A549 (cell line): ENCODE measurements at regions not wholly inside any gene's neighbourhood (a gene's known extent, or its start where the extent isn't known, plus 50 kb on each side); places are given as distances from the start of the nearest gene placed in this dataset.

Source experiments
- ATAC-seq, 2 experiments: fragments of 200-7000 bp in 1 of 2; fragments of >200 bp in 1 of 2; cut with Nextera tagmentation in 1 of 2; cut with Tn5 transposase in 1 of 2; 3 replicates each; pipeline versions ENCODE4 v1.8.0 to v1.9.1; 2018 to 2020; ENCODE audit warnings: mild to moderate bottlenecking in 1 of 2, moderate library complexity in 1 of 2
- CTCF ChIA-PET: fragments of 300-600 bp; sonication (Branson Sonifier 250); formaldehyde crosslinking; extraction: SDS; loops from one replicate; lab custom pipeline; 2021; ENCODE audit warnings: antibody characterized with exemption, inconsistent platforms; lab: Yijun Ruan, JAX
- POLR2A ChIA-PET: fragments of 350-600 bp; formaldehyde crosslinking; extraction: SDS; loops from one replicate; lab custom pipeline; 2021; ENCODE audit warnings: antibody characterized with exemption, inconsistent platforms; lab: Yijun Ruan, JAX
- DNase-seq, 2 experiments: peaks; one replicate each; pipeline versions ENCODE4 v3.0.0 to v3.0.0-alpha.2; 2011 to 2016; ENCODE audit warnings: low read depth in 1 of 2, low spot score in 1 of 2
- FAIRE-seq: peaks from 2 replicates; lab custom pipeline; 2011; peaks lifted over from hg19 to GRCh38; lab: Jason Lieb, UNC
- H3K27ac ChIP-seq, 2 experiments: fragments of >200 bp; sonication (Bioruptor Twin); formaldehyde crosslinking; 3 replicates each; pipeline ENCODE4 v1.5.1; 2016 to 2017
- H3K4me1 ChIP-seq: fragments of >200 bp; sonication (Bioruptor Twin); formaldehyde crosslinking; 3 replicates; pipeline ENCODE4 v1.6.1; 2016
- H3K4me2 ChIP-seq: fragments of >200 bp; sonication (Bioruptor Twin); formaldehyde crosslinking; 3 replicates; pipeline ENCODE4 v1.6.1; 2016
- H3K4me3 ChIP-seq: fragments of >200 bp; sonication (Bioruptor Twin); formaldehyde crosslinking; 3 replicates; pipeline ENCODE4 v1.5.1; 2016
- H3K9me3 ChIP-seq: fragments of >200 bp; sonication (Bioruptor Twin); formaldehyde crosslinking; 3 replicates; pipeline ENCODE4 v1.6.1; 2016
- BHLHE40 ChIP-seq: IDR thresholded peaks from 2 replicates; pipeline ENCODE4 v1.6.1; 2012; ENCODE audit warnings: low read depth, low read length, inconsistent platforms
- CBX2 ChIP-seq: fragments of 200-600 bp; sonication (generic); IDR thresholded peaks from 2 replicates; pipeline ENCODE4 v1.6.1; 2016; ENCODE audit warnings: low read depth, mild to moderate bottlenecking, borderline replicate concordance
- CEBPB ChIP-seq, 2 experiments: fragments of >200 bp in 1 of 2; sonication (Bioruptor Twin) in 1 of 2; formaldehyde crosslinking in 1 of 2; IDR thresholded peaks; 2 replicates each; pipeline ENCODE4 v1.6.1; 2012 to 2016
- EHF ChIP-seq: fragments of 250-450 bp; sonication (Bioruptor Pico); IDR thresholded peaks from 2 replicates; pipeline ENCODE4 v1.5.0; 2020; ENCODE audit warnings: mild to moderate bottlenecking
- EP300 ChIP-seq, 2 experiments: fragments of >200 bp; sonication (Bioruptor Twin); formaldehyde crosslinking; IDR thresholded peaks; 2 replicates in 1 of 2; 3 replicates in 1 of 2; pipeline ENCODE4 v1.6.1; 2016 to 2017
- ESRRA ChIP-seq: fragments of 150-350 bp; IDR thresholded peaks from 2 replicates; pipeline ENCODE4 v1.6.1; 2014; ENCODE audit warnings: mild to moderate bottlenecking, low read length, borderline replicate concordance
- FOXS1 ChIP-seq: fragments of 250-450 bp; sonication (Bioruptor Pico); IDR thresholded peaks from 2 replicates; pipeline ENCODE4 v1.5.0; 2020; ENCODE audit warnings: mild to moderate bottlenecking, moderate library complexity
- HDAC2 ChIP-seq: fragments of 200-600 bp; sonication (generic); IDR thresholded peaks from 2 replicates; pipeline ENCODE4 v1.6.1; 2016
- HEYL ChIP-seq: fragments of 250-450 bp; sonication (Bioruptor Pico); IDR thresholded peaks from 2 replicates; pipeline ENCODE4 v1.8.0; 2021; ENCODE audit warnings: mild to moderate bottlenecking, moderate library complexity
- HMGXB4 ChIP-seq: fragments of 250-450 bp; sonication (Bioruptor Pico); IDR thresholded peaks from 2 replicates; pipeline ENCODE4 v1.5.0; 2021; ENCODE audit warnings: mild to moderate bottlenecking, moderate library complexity, borderline replicate concordance
- HOXB13 ChIP-seq: fragments of 250-450 bp; sonication (Bioruptor Pico); IDR thresholded peaks from 2 replicates; pipeline ENCODE4 v1.5.0; 2020; ENCODE audit warnings: low read depth, mild to moderate bottlenecking, moderate library complexity
- HOXB5 ChIP-seq: fragments of 250-450 bp; sonication (Bioruptor Pico); IDR thresholded peaks from 2 replicates; pipeline ENCODE4 v1.5.0; 2020; ENCODE audit warnings: mild to moderate bottlenecking, moderate library complexity
- JUNB ChIP-seq: fragments of >200 bp; sonication (Bioruptor Twin); formaldehyde crosslinking; IDR thresholded peaks from 2 replicates; pipeline ENCODE4 v1.6.1; 2016
- MAFK ChIP-seq: fragments of 450-650 bp; IDR thresholded peaks from 2 replicates; pipeline ENCODE4 v1.6.1; 2014; ENCODE audit not compliant: partially characterized antibody
- NFE2L2 ChIP-seq: fragments of 150-350 bp; conservative IDR thresholded peaks from 2 replicates; pipeline ENCODE4 v1.6.1; 2014; ENCODE audit warnings: low read length
- NPAS2 ChIP-seq: fragments of 250-450 bp; sonication (Bioruptor Pico); IDR thresholded peaks from 2 replicates; pipeline ENCODE4 v1.8.0; 2022; ENCODE audit warnings: mild to moderate bottlenecking, moderate library complexity, borderline replicate concordance
- NR3C1 ChIP-seq: fragments of >200 bp; sonication (Bioruptor Twin); formaldehyde crosslinking; IDR thresholded peaks from 3 replicates; pipeline ENCODE4 v1.6.1; 2017
- POLR2AphosphoS2 ChIP-seq: conservative IDR thresholded peaks from 2 replicates; pipeline ENCODE4 v1.6.1; 2012; ENCODE audit warnings: low read length, improper control_type of control experiment, inconsistent platforms
- RFX5 ChIP-seq: fragments of 450-650 bp; IDR thresholded peaks from 2 replicates; pipeline ENCODE4 v1.7.1; 2014; ENCODE audit warnings: antibody characterized with exemption, mild to moderate bottlenecking, moderate library complexity
- RNF2 ChIP-seq: fragments of 200-600 bp; sonication (generic); IDR thresholded peaks from 2 replicates; pipeline ENCODE4 v1.6.1; 2016; ENCODE audit warnings: low read depth, mild to moderate bottlenecking, antibody characterized with exemption, moderate library complexity, borderline replicate concordance
- SMC3 ChIP-seq: fragments of >200 bp; sonication (Bioruptor Twin); formaldehyde crosslinking; IDR thresholded peaks from 3 replicates; pipeline ENCODE4 v1.6.1; 2018; ENCODE audit warnings: inconsistent platforms
- SREBF2 ChIP-seq: fragments of 450-650 bp; IDR thresholded peaks from 2 replicates; pipeline ENCODE4 v1.6.1; 2014; ENCODE audit warnings: mild to moderate bottlenecking, moderate library complexity
- TP53 ChIP-seq: fragments of 250-450 bp; sonication (Bioruptor Pico); IDR thresholded peaks from 2 replicates; pipeline ENCODE4 v1.5.0; 2021; ENCODE audit warnings: mild to moderate bottlenecking, moderate library complexity
- ZC3H11A ChIP-seq: fragments of 450-650 bp; IDR thresholded peaks from 2 replicates; pipeline ENCODE4 v1.6.1; 2014; ENCODE audit warnings: antibody characterized with exemption, mild to moderate bottlenecking
- ZSCAN20 ChIP-seq: fragments of 250-450 bp; sonication (Bioruptor Pico); IDR thresholded peaks from 2 replicates; pipeline ENCODE4 v1.8.0; 2022; ENCODE audit warnings: mild to moderate bottlenecking, moderate library complexity
- WGBS: methylation state at CpG from one replicate; pipeline ENCODE4 v1.1.6; 2017; ENCODE audit errors: missing lambda C conversion rate; 5-methylcytosine and 5-hydroxymethylcytosine counted together
- TF ChIP-seq, protein P1 (sequence below): fragments of >200 bp; sonication (Bioruptor Twin); formaldehyde crosslinking; IDR thresholded peaks from 3 replicates; pipeline ENCODE4 v1.5.1; 2016
- TF ChIP-seq, protein P2 (sequence below): fragments of 450-650 bp; IDR thresholded peaks from 2 replicates; pipeline ENCODE4 v1.6.1; 2014; ENCODE audit warnings: antibody characterized with exemption
- TF ChIP-seq, protein P3 (sequence below): IDR thresholded peaks from 2 replicates; pipeline ENCODE4 v1.6.1; 2012
- TF ChIP-seq, protein P4 (sequence below): fragments of >200 bp; sonication (Bioruptor Twin); formaldehyde crosslinking; IDR thresholded peaks from 2 replicates; pipeline ENCODE4 v1.6.1; 2016

- TF ChIP-seq EHF (CRISPR knock-in tag) (no peak), HOXB5 (no peak)
- TF ChIP-seq, all 56 proteins: peak for 0
These were observed 117.9 kb upstream of the OSR1 start (continued) for GRCh38 chr2:19476327-19476726.

GRCh38 chr2:19474128-19474527 lies 115.7 kb upstream of the OSR1 start:
- H3K4me1 ChIP-seq = peaks cover 14% of the 10 kb centered on the region
- DNase-seq (no peak), ATAC-seq (no peak), FAIRE-seq (no peak)
- no peaks in the 10 kb centered on the region for H3K9me3 ChIP-seq
- 84% methylated on average over 8 of the region's 8 CpGs for WGBS
- no peak overlapping the region for H3K4me2 ChIP-seq
- H3K4me3 ChIP-seq = no peak overlapping the region
- ChIA-PET CTCF (no interaction called here), POLR2A (no interaction called here)
- TF ChIP-seq HMGXB4 (CRISPR knock-in tag) = no peak
- no peak for TF ChIP-seq MAFK
- no peak for TF ChIP-seq FOXS1 (CRISPR knock-in tag)
- TF ChIP-seq, protein P1, sequence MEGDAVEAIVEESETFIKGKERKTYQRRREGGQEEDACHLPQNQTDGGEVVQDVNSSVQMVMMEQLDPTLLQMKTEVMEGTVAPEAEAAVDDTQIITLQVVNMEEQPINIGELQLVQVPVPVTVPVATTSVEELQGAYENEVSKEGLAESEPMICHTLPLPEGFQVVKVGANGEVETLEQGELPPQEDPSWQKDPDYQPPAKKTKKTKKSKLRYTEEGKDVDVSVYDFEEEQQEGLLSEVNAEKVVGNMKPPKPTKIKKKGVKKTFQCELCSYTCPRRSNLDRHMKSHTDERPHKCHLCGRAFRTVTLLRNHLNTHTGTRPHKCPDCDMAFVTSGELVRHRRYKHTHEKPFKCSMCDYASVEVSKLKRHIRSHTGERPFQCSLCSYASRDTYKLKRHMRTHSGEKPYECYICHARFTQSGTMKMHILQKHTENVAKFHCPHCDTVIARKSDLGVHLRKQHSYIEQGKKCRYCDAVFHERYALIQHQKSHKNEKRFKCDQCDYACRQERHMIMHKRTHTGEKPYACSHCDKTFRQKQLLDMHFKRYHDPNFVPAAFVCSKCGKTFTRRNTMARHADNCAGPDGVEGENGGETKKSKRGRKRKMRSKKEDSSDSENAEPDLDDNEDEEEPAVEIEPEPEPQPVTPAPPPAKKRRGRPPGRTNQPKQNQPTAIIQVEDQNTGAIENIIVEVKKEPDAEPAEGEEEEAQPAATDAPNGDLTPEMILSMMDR = no peak
- no peak for TF ChIP-seq NPAS2
- no peak for TF ChIP-seq HEYL (CRISPR knock-in tag)
- no peak for TF ChIP-seq ESRRA
- TF ChIP-seq SREBF2 = no peak
- TF ChIP-seq CBX2 = no peak
- TF ChIP-seq, protein P2, sequence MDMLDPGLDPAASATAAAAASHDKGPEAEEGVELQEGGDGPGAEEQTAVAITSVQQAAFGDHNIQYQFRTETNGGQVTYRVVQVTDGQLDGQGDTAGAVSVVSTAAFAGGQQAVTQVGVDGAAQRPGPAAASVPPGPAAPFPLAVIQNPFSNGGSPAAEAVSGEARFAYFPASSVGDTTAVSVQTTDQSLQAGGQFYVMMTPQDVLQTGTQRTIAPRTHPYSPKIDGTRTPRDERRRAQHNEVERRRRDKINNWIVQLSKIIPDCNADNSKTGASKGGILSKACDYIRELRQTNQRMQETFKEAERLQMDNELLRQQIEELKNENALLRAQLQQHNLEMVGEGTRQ = no peak
- H3K27ac ChIP-seq = no peak overlapping the region

- peaks cover 6% of the 10 kb centered on the region for H3K4me1 ChIP-seq
- DNase-seq (no peak), ATAC-seq (no peak), FAIRE-seq (no peak)
- WGBS = 67% methylated on average over 6 of the region's 6 CpGs
- CTCF ChIA-PET = interaction anchor here (1.1 kb wide), 1 partner anchor 135 kb away, joined by 3 read pairs; no protein-coding TSS in a partner anchor
- TF ChIP-seq NPAS2 (no peak), HDAC2 (no peak), TP53 (CRISPR knock-in tag) (no peak), BHLHE40 (no peak), ZC3H11A (no peak), MAFK (no peak), JUNB (no peak), POLR2AphosphoS2 (no peak)
- H3K4me3 ChIP-seq = no peak overlapping the region
- no peaks in the 10 kb centered on the region for H3K9me3 ChIP-seq
- no peak overlapping the region for H3K4me2 ChIP-seq
- H3K27ac ChIP-seq = no peak overlapping the region
- POLR2A ChIA-PET = no interaction called here
These were observed 114.9 kb upstream of the OSR1 start for GRCh38 chr2:19473350-19473749.

GRCh38 chr2:19472391-19472978 lies 114.1 kb upstream of the OSR1 start:
- Histone ChIP-seq H3K4me3 (no peak overlapping the region), H3K4me1 (no peaks in the 10 kb centered on the region), H3K27ac (no peak overlapping the region), H3K4me2 (no peak overlapping the region), H3K9me3 (no peaks in the 10 kb centered on the region)
- FAIRE-seq (no peak), ATAC-seq (no peak), DNase-seq (no peak)
- ChIA-PET CTCF (interaction anchor here (1.1 kb wide), 1 partner anchor 136 kb away, joined by 3 read pairs; no protein-coding TSS in a partner anchor), POLR2A (no interaction called here)
- WGBS = 81% methylated on average over 4 of the region's 4 CpGs
- TF ChIP-seq, protein P3, sequence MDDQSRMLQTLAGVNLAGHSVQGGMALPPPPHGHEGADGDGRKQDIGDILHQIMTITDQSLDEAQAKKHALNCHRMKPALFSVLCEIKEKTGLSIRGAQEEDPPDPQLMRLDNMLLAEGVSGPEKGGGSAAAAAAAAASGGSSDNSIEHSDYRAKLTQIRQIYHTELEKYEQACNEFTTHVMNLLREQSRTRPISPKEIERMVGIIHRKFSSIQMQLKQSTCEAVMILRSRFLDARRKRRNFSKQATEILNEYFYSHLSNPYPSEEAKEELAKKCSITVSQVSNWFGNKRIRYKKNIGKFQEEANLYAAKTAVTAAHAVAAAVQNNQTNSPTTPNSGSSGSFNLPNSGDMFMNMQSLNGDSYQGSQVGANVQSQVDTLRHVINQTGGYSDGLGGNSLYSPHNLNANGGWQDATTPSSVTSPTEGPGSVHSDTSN = no peak
- TF ChIP-seq SMC3 = no peak
- no peak for TF ChIP-seq EP300 (IDR thresholded peaks at IDR 0.05)
- TF ChIP-seq, protein P4, sequence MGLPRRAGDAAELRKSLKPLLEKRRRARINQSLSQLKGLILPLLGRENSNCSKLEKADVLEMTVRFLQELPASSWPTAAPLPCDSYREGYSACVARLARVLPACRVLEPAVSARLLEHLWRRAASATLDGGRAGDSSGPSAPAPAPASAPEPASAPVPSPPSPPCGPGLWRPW = no peak
- TF ChIP-seq RFX5 = no peak
- TF ChIP-seq JUNB = no peak
- TF ChIP-seq NFE2L2 = no peak
- TF ChIP-seq NPAS2 = no peak
- no peak for TF ChIP-seq FOXS1 (CRISPR knock-in tag)
- no peak for TF ChIP-seq NR3C1
- TF ChIP-seq ZSCAN20 (CRISPR knock-in tag) = no peak
- no peak for TF ChIP-seq CBX2
- TF ChIP-seq RNF2 = no peak
- TF ChIP-seq CEBPB (IDR thresholded peaks at IDR 0.05) = no peak
- TF ChIP-seq HOXB13 (CRISPR knock-in tag) = no peak
